ENCODE measurements at regions not wholly inside any gene's neighbourhood (a gene's known extent, or its start where the extent isn't known, plus 50 kb on each side); places are given as distances from the start of the nearest gene placed in this dataset.

DNA sequence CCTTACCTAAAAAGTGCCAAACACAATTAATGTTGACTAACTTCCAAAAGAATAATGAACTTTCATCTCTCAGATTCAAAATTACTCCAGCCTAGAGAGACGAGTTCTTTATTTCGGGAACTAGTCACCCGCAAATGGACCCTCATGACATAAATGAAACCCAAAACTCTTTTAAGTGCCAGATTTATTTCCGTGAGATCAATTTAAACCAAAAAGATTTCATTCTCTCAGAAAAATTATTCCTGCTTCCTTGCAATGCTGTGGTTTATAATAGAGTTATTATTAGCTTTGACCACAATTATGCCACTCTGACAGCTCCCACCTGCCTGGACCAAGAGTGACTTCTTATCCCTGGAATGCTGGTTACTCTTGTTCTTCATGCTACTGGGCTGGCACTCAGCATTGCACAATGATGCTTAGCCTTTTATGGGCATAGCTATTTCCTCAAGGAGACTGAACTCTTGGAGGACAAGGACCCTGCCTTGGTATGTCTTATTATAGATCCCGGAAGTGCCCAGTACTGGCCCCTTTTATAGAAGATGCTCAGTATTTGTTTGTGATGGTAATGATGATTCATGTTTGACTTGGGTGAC, 183.5 kb downstream of the SNX18 start:
- Histone ChIP-seq H3K4me1 (ENCODE audit: insufficient read depth) (no peaks in the 10 kb centered on the region), H3K36me3 (ENCODE audit: insufficient read depth) (no peaks in the 10 kb centered on the region), H2AFZ (no peak overlapping the region), H3K27me3 (ENCODE audit: insufficient read depth) (no peaks in the 10 kb centered on the region), H3K27ac (ENCODE audit: low read depth) (no peak overlapping the region), H3K9me2 (ENCODE audit: insufficient read depth) (peaks cover 12% of the 10 kb centered on the region; the same call in 1 of the 2 replicates), H3F3A (replicated peaks; ENCODE audit: low read depth) (no peaks in the 10 kb centered on the region), H4K20me1 (replicated peaks; ENCODE audit: insufficient read depth) (no peaks in the 10 kb centered on the region), H3K4me3 (no peak overlapping the region), H3K4me2 (no peak overlapping the region), H3K79me2 (replicated peaks; ENCODE audit: insufficient read depth) (no peaks in the 10 kb centered on the region)
- Mint-ChIP-seq H3K4me3 (no peak overlapping the region), H3K36me3 (ENCODE audit: low read depth) (no peaks in the 10 kb centered on the region), H3K9me3 (no peaks in the 10 kb centered on the region), H3K4me1 (peaks cover 11% of the 10 kb centered on the region), H3K27ac (no peak overlapping the region), H3K27me3 (ENCODE audit: insufficient read depth, low read depth, poor library complexity) (peaks cover 1% of the 10 kb centered on the region)
- DNase-seq (ENCODE audit: low spot score), result peak; percentile 24
- no peak for TF ChIP-seq EZH2 (IDR thresholded peaks at IDR 0.05; ENCODE audit: low read depth, unreplicated experiment)
- TF ChIP-seq ZNF114 (CRISPR knock-in tag; IDR thresholded peaks at IDR 0.05), result no peak
- TF ChIP-seq, protein P1, sequence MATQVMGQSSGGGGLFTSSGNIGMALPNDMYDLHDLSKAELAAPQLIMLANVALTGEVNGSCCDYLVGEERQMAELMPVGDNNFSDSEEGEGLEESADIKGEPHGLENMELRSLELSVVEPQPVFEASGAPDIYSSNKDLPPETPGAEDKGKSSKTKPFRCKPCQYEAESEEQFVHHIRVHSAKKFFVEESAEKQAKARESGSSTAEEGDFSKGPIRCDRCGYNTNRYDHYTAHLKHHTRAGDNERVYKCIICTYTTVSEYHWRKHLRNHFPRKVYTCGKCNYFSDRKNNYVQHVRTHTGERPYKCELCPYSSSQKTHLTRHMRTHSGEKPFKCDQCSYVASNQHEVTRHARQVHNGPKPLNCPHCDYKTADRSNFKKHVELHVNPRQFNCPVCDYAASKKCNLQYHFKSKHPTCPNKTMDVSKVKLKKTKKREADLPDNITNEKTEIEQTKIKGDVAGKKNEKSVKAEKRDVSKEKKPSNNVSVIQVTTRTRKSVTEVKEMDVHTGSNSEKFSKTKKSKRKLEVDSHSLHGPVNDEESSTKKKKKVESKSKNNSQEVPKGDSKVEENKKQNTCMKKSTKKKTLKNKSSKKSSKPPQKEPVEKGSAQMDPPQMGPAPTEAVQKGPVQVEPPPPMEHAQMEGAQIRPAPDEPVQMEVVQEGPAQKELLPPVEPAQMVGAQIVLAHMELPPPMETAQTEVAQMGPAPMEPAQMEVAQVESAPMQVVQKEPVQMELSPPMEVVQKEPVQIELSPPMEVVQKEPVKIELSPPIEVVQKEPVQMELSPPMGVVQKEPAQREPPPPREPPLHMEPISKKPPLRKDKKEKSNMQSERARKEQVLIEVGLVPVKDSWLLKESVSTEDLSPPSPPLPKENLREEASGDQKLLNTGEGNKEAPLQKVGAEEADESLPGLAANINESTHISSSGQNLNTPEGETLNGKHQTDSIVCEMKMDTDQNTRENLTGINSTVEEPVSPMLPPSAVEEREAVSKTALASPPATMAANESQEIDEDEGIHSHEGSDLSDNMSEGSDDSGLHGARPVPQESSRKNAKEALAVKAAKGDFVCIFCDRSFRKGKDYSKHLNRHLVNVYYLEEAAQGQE (IDR thresholded peaks at IDR 0.05; ENCODE audit: unreplicated experiment), result no peak
- no peak for TF ChIP-seq ZNF331 (CRISPR knock-in tag; IDR thresholded peaks at IDR 0.05; ENCODE audit: low read depth)
- TF ChIP-seq, protein P2, sequence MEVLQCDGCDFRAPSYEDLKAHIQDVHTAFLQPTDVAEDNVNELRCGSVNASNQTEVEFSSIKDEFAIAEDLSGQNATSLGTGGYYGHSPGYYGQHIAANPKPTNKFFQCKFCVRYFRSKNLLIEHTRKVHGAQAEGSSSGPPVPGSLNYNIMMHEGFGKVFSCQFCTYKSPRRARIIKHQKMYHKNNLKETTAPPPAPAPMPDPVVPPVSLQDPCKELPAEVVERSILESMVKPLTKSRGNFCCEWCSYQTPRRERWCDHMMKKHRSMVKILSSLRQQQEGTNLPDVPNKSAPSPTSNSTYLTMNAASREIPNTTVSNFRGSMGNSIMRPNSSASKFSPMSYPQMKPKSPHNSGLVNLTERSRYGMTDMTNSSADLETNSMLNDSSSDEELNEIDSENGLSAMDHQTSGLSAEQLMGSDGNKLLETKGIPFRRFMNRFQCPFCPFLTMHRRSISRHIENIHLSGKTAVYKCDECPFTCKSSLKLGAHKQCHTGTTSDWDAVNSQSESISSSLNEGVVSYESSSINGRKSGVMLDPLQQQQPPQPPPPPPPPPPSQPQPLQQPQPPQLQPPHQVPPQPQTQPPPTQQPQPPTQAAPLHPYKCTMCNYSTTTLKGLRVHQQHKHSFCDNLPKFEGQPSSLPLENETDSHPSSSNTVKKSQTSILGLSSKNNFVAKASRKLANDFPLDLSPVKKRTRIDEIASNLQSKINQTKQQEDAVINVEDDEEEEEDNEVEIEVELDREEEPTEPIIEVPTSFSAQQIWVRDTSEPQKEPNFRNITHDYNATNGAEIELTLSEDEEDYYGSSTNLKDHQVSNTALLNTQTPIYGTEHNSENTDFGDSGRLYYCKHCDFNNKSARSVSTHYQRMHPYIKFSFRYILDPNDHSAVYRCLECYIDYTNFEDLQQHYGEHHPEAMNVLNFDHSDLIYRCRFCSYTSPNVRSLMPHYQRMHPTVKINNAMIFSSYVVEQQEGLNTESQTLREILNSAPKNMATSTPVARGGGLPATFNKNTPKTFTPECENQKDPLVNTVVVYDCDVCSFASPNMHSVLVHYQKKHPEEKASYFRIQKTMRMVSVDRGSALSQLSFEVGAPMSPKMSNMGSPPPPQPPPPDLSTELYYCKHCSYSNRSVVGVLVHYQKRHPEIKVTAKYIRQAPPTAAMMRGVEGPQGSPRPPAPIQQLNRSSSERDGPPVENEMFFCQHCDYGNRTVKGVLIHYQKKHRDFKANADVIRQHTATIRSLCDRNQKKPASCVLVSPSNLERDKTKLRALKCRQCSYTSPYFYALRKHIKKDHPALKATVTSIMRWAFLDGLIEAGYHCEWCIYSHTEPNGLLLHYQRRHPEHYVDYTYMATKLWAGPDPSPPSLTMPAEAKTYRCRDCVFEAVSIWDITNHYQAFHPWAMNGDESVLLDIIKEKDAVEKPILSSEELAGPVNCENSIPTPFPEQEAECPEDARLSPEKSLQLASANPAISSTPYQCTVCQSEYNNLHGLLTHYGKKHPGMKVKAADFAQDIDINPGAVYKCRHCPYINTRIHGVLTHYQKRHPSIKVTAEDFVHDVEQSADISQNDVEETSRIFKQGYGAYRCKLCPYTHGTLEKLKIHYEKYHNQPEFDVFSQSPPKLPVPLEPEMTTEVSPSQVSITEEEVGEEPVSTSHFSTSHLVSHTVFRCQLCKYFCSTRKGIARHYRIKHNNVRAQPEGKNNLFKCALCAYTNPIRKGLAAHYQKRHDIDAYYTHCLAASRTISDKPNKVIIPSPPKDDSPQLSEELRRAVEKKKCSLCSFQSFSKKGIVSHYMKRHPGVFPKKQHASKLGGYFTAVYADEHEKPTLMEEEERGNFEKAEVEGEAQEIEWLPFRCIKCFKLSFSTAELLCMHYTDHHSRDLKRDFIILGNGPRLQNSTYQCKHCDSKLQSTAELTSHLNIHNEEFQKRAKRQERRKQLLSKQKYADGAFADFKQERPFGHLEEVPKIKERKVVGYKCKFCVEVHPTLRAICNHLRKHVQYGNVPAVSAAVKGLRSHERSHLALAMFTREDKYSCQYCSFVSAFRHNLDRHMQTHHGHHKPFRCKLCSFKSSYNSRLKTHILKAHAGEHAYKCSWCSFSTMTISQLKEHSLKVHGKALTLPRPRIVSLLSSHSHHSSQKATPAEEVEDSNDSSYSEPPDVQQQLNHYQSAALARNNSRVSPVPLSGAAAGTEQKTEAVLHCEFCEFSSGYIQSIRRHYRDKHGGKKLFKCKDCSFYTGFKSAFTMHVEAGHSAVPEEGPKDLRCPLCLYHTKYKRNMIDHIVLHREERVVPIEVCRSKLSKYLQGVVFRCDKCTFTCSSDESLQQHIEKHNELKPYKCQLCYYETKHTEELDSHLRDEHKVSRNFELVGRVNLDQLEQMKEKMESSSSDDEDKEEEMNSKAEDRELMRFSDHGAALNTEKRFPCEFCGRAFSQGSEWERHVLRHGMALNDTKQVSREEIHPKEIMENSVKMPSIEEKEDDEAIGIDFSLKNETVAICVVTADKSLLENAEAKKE (CRISPR knock-in tag; IDR thresholded peaks at IDR 0.05), result no peak
- ATAC-seq, result peak; percentile 34; the same call in 1 of the 3 replicates

Measured in GM23338 (cell line).